ENCODE measurements at regions not wholly inside any gene's neighbourhood (a gene's known extent, or its start where the extent isn't known, plus 50 kb on each side); places are given as distances from the start of the nearest gene placed in this dataset.

DNA sequence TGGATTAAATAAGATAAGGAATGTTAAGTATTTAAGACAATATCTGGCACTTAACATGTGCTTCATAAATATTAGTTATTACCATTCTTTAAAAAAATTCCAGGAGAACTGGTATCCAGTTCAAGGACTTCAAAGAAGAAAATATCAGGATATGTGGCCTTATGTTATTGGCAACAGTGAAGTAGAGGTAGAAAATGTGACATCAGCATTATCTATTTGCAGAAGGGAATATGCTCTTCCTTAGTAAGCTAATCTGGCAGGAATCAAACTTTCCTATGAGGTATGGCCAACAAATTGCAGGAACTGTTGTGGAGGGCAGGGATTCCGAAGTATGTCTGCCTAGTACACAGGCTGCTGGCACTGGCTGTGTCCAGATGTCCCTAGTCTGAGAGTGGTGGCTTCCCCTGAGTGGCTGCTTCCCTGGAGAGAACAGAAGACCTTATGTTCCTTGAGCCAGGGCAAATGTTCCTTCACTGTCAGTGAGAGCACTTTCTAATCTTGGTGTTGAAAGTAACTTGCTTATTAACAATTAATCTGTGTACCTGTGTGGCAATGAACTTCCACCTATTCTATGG is 351.7 kb upstream of the THRB start:
- no peaks in the 10 kb centered on the region for H3K9me3 ChIP-seq
- no peaks in the 10 kb centered on the region for H3K4me1 ChIP-seq
- TF ChIP-seq CTCF (IDR thresholded peaks at IDR 0.05) = no peak
- TF ChIP-seq POLR2A (IDR thresholded peaks at IDR 0.05) = no peak
- H3K27me3 ChIP-seq = no peaks in the 10 kb centered on the region
- H3K27ac ChIP-seq = no peak overlapping the region
- no peak overlapping the region for H3K4me3 ChIP-seq
- intact Hi-C loops (cut with DNase I; ENCODE audit: low total_unique reads) = no loop called here
- DNase-seq = no peak
- no peaks in the 10 kb centered on the region for H3K36me3 ChIP-seq

- no peak overlapping the region for H3K27ac ChIP-seq
- H3K4me3 ChIP-seq = no peak overlapping the region
- intact Hi-C loops (cut with DNase I; ENCODE audit: low total_unique reads) = no loop called here
- no peaks in the 10 kb centered on the region for H3K36me3 ChIP-seq
- DNase-seq = no peak
- no peaks in the 10 kb centered on the region for H3K4me1 ChIP-seq
- no peaks in the 10 kb centered on the region for H3K9me3 ChIP-seq
- H3K27me3 ChIP-seq = no peaks in the 10 kb centered on the region
- TF ChIP-seq CTCF (IDR thresholded peaks at IDR 0.05) (no peak), POLR2A (IDR thresholded peaks at IDR 0.05) (no peak)
These were observed 355.6 kb upstream of the THRB start for GRCh38 chr3:24850245-24850644.

GRCh38 chr3:24853685-24854490 is 359.2 kb upstream of the THRB start:
- H3K9me3 ChIP-seq = no peaks in the 10 kb centered on the region
- no peak overlapping the region for H3K4me3 ChIP-seq
- no peak overlapping the region for H3K27ac ChIP-seq
- intact Hi-C loops (cut with DNase I; ENCODE audit: low total_unique reads) = no loop called here
- no peaks in the 10 kb centered on the region for H3K27me3 ChIP-seq
- no peaks in the 10 kb centered on the region for H3K36me3 ChIP-seq
- TF ChIP-seq CTCF (IDR thresholded peaks at IDR 0.05) = no peak
- TF ChIP-seq POLR2A (IDR thresholded peaks at IDR 0.05) = no peak
- no peak for DNase-seq
- no peaks in the 10 kb centered on the region for H3K4me1 ChIP-seq

- intact Hi-C loops (cut with DNase I; ENCODE audit: low total_unique reads) = no loop called here
- no peaks in the 10 kb centered on the region for H3K9me3 ChIP-seq
- TF ChIP-seq CTCF (IDR thresholded peaks at IDR 0.05) = no peak
- TF ChIP-seq POLR2A (IDR thresholded peaks at IDR 0.05) = no peak
- H3K4me1 ChIP-seq = no peaks in the 10 kb centered on the region
- H3K27ac ChIP-seq = no peak overlapping the region
- no peak overlapping the region for H3K4me3 ChIP-seq
- DNase-seq = no peak
- H3K36me3 ChIP-seq = no peaks in the 10 kb centered on the region
- no peaks in the 10 kb centered on the region for H3K27me3 ChIP-seq
These were observed 360.1 kb upstream of the THRB start for GRCh38 chr3:24854748-24855147.

- TF ChIP-seq POLR2A (IDR thresholded peaks at IDR 0.05) (no peak), CTCF (IDR thresholded peaks at IDR 0.05) (no peak)
- H3K27me3 ChIP-seq = no peaks in the 10 kb centered on the region
- H3K27ac ChIP-seq = no peak overlapping the region
- intact Hi-C loops (cut with DNase I; ENCODE audit: low total_unique reads) = no loop called here
- no peak for DNase-seq
- no peaks in the 10 kb centered on the region for H3K9me3 ChIP-seq
- H3K4me3 ChIP-seq = no peak overlapping the region
- H3K36me3 ChIP-seq = no peaks in the 10 kb centered on the region
- H3K4me1 ChIP-seq = no peaks in the 10 kb centered on the region
These were observed 363.3 kb upstream of the THRB start for GRCh38 chr3:24857945-24858344.
